ENCODE measurements at regions not wholly inside any gene's neighbourhood (a gene's known extent, or its start where the extent isn't known, plus 50 kb on each side); places are given as distances from the start of the nearest gene placed in this dataset.

DNA sequence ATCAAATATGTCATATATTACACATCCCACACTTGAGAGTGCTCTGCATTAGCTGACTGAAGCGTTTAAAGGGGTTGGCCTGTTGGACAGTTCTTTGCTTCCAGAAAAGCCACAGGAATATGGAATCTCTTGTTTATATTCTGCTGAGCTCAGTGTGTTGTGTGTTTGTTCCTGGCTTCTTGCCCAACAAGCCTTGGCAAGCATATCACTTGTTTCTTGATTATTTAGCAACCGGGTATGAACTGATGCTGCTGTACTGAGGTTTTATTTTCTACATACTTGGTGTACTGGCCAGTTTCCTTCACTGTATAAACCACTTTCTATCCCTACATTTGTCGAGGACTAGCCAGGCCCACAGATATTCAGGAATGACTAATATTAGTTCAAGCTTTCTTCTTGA is 378.9 kb downstream of the KCTD16 start:
- TF ChIP-seq, protein P1, sequence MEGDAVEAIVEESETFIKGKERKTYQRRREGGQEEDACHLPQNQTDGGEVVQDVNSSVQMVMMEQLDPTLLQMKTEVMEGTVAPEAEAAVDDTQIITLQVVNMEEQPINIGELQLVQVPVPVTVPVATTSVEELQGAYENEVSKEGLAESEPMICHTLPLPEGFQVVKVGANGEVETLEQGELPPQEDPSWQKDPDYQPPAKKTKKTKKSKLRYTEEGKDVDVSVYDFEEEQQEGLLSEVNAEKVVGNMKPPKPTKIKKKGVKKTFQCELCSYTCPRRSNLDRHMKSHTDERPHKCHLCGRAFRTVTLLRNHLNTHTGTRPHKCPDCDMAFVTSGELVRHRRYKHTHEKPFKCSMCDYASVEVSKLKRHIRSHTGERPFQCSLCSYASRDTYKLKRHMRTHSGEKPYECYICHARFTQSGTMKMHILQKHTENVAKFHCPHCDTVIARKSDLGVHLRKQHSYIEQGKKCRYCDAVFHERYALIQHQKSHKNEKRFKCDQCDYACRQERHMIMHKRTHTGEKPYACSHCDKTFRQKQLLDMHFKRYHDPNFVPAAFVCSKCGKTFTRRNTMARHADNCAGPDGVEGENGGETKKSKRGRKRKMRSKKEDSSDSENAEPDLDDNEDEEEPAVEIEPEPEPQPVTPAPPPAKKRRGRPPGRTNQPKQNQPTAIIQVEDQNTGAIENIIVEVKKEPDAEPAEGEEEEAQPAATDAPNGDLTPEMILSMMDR (IDR thresholded peaks at IDR 0.05; ENCODE audit: low read depth, low read length): no peak
- no peak for TF ChIP-seq POLR2A (IDR thresholded peaks at IDR 0.05; ENCODE audit: extremely low read depth, insufficient read length)
- TF ChIP-seq, protein P2, sequence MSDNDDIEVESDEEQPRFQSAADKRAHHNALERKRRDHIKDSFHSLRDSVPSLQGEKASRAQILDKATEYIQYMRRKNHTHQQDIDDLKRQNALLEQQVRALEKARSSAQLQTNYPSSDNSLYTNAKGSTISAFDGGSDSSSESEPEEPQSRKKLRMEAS (IDR thresholded peaks at IDR 0.05; ENCODE audit: low read depth, low read length): no peak

Measured in NB4 (cell line).